HFFc6 (cell line): ENCODE measurements at regions not wholly inside any gene's neighbourhood (a gene's known extent, or its start where the extent isn't known, plus 50 kb on each side); places are given as distances from the start of the nearest gene placed in this dataset.

Source experiments
- DNase-seq: peaks from one replicate; pipeline ENCODE4 v3.0.0-alpha.2; 2018
- H3K27ac Mint-ChIP-seq: 2 replicates; pipeline ENCODE4 v1.8.0; 2020; ENCODE audit warnings: mild to moderate bottlenecking, mixed read lengths
- H3K27me3 Mint-ChIP-seq: 2 replicates; pipeline ENCODE4 v1.8.0; 2021; ENCODE audit warnings: mild to moderate bottlenecking, moderate library complexity, mixed read lengths; ENCODE audit not compliant: insufficient read depth
- H3K36me3 Mint-ChIP-seq: 2 replicates; pipeline ENCODE4 v1.8.0; 2021; ENCODE audit warnings: low read depth, mixed read lengths
- H3K4me1 Mint-ChIP-seq: 2 replicates; pipeline ENCODE4 v1.8.0; 2020; ENCODE audit warnings: low read depth, mixed read lengths
- H3K4me3 Mint-ChIP-seq: 2 replicates; pipeline ENCODE4 v1.8.0; 2020; ENCODE audit warnings: mild to moderate bottlenecking, moderate library complexity, mixed read lengths
- H3K9me3 Mint-ChIP-seq: 2 replicates; pipeline ENCODE4 v1.8.0; 2020; ENCODE audit warnings: mild to moderate bottlenecking, mixed read lengths
- CTCF ChIP-seq: fragments of 200-600 bp; sonication (generic); IDR thresholded peaks from 2 replicates; pipeline ENCODE4 v1.5.0; 2021; ENCODE audit warnings: antibody characterized with exemption, mild to moderate bottlenecking

- DNase-seq = no peak
- Mint-ChIP-seq H3K4me3 (no peak overlapping the region), H3K9me3 (peaks cover 24% of the 10 kb centered on the region), H3K27me3 (no peaks in the 10 kb centered on the region), H3K27ac (no peak overlapping the region), H3K4me1 (no peaks in the 10 kb centered on the region), H3K36me3 (no peaks in the 10 kb centered on the region)
- no peak for TF ChIP-seq CTCF
These were observed 172.3 kb upstream of the SPRY2 start for GRCh38 chr13:80513196-80513595.

- no peak for TF ChIP-seq CTCF
- no peaks in the 10 kb centered on the region for H3K27me3 Mint-ChIP-seq
- DNase-seq = no peak
- no peaks in the 10 kb centered on the region for H3K4me1 Mint-ChIP-seq
- no peak overlapping the region for H3K4me3 Mint-ChIP-seq
- no peaks in the 10 kb centered on the region for H3K36me3 Mint-ChIP-seq
- H3K27ac Mint-ChIP-seq = no peak overlapping the region
- H3K9me3 Mint-ChIP-seq = peaks cover 21% of the 10 kb centered on the region
These were observed 169.8 kb upstream of the SPRY2 start for GRCh38 chr13:80510686-80511085.

- H3K36me3 Mint-ChIP-seq = no peaks in the 10 kb centered on the region
- H3K27ac Mint-ChIP-seq = no peak overlapping the region
- H3K4me3 Mint-ChIP-seq = no peak overlapping the region
- no peak for DNase-seq
- peaks cover 17% of the 10 kb centered on the region for H3K9me3 Mint-ChIP-seq
- no peaks in the 10 kb centered on the region for H3K27me3 Mint-ChIP-seq
- no peak for TF ChIP-seq CTCF
- no peaks in the 10 kb centered on the region for H3K4me1 Mint-ChIP-seq
These were observed 168.3 kb upstream of the SPRY2 start for GRCh38 chr13:80509264-80509663.

- Mint-ChIP-seq H3K27ac (no peak overlapping the region), H3K36me3 (no peaks in the 10 kb centered on the region), H3K4me3 (no peak overlapping the region), H3K27me3 (no peaks in the 10 kb centered on the region), H3K4me1 (no peaks in the 10 kb centered on the region), H3K9me3 (peaks cover 17% of the 10 kb centered on the region)
- no peak for TF ChIP-seq CTCF
- DNase-seq = no peak
These were observed 167.1 kb upstream of the SPRY2 start for GRCh38 chr13:80508031-80508430.

- Mint-ChIP-seq H3K36me3 (no peaks in the 10 kb centered on the region), H3K27me3 (no peaks in the 10 kb centered on the region), H3K4me3 (no peak overlapping the region), H3K4me1 (no peaks in the 10 kb centered on the region), H3K27ac (no peak overlapping the region), H3K9me3 (peaks cover 22% of the 10 kb centered on the region)
- TF ChIP-seq CTCF = no peak
- DNase-seq = no peak
These were observed 163.5 kb upstream of the SPRY2 start for GRCh38 chr13:80504453-80504852.

- Mint-ChIP-seq H3K9me3 (peaks cover 13% of the 10 kb centered on the region), H3K4me1 (no peaks in the 10 kb centered on the region), H3K4me3 (no peak overlapping the region), H3K27me3 (no peaks in the 10 kb centered on the region), H3K36me3 (no peaks in the 10 kb centered on the region), H3K27ac (no peak overlapping the region)
- no peak for DNase-seq
- no peak for TF ChIP-seq CTCF
These were observed 161.4 kb upstream of the SPRY2 start for GRCh38 chr13:80502359-80502758.
